SK-N-SH (cell line): ENCODE measurements at regions not wholly inside any gene's neighbourhood (a gene's known extent, or its start where the extent isn't known, plus 50 kb on each side); places are given as distances from the start of the nearest gene placed in this dataset.

ENCODE experiments used
- CTCF ChIA-PET: fragments of 300-600, 350-600 bp; formaldehyde crosslinking; extraction: SDS; loops from one replicate; lab custom pipeline; 2021; lab: Yijun Ruan, JAX
- POLR2A ChIA-PET: fragments of 350-600 bp; sonication (Branson Sonifier 250); formaldehyde crosslinking; extraction: SDS; loops from one replicate; lab custom pipeline; 2020; ENCODE audit warnings: antibody characterized with exemption, inconsistent platforms; lab: Yijun Ruan, JAX
- DNase-seq: peaks from one replicate; pipeline ENCODE4 v3.0.0; 2012
- H2AFZ ChIP-seq: fragments of 200-600 bp; sonication (generic); 2 replicates; pipeline ENCODE4 v1.8.1; 2016; ENCODE audit warnings: antibody characterized with exemption, mild to moderate bottlenecking, low read depth
- H3F3A ChIP-seq: fragments of 200-600 bp; sonication (generic); replicated peaks from 2 replicates; pipeline ENCODE3; 2016; ENCODE audit warnings: antibody characterized with exemption, mild to moderate bottlenecking; ENCODE audit not compliant: insufficient read depth
- H3K27ac ChIP-seq, 2 experiments: fragments of 200-500 bp in 1 of 2; fragments of 200-600 bp in 1 of 2; sonication (Bioruptor generic) in 1 of 2; sonication (generic), shearing (Covaris generic) in 1 of 2; 2 replicates each; pipeline versions ENCODE4 v1.5.1 to v1.6.1; 2014 to 2016; ENCODE audit warnings: low read depth in 2 of 2, inconsistent platforms in 1 of 2, low read length in 1 of 2, mild to moderate bottlenecking in 1 of 2, mixed read lengths in 1 of 2
- H3K27me3 ChIP-seq: fragments of 200-600 bp; sonication (generic), shearing (Covaris generic); 2 replicates; pipeline ENCODE4 v1.6.1; 2016; ENCODE audit warnings: mixed run types; ENCODE audit not compliant: insufficient read depth
- H3K36me3 ChIP-seq, 2 experiments: fragments of 200-500 bp in 1 of 2; fragments of 200-600 bp in 1 of 2; sonication (Bioruptor generic) in 1 of 2; sonication (generic) in 1 of 2; replicated peaks in 1 of 2; 2 replicates each; pipeline versions ENCODE3 to v1.5.1; 2014 to 2016; ENCODE audit warnings: low read length in 1 of 2, mild to moderate bottlenecking in 1 of 2; ENCODE audit not compliant: insufficient read depth in 2 of 2, control insufficient read depth in 1 of 2
- H3K4me1 ChIP-seq, 2 experiments: fragments of 200-500 bp in 1 of 2; fragments of 200-600 bp in 1 of 2; sonication (Bioruptor generic) in 1 of 2; sonication (generic), shearing (Covaris generic) in 1 of 2; 2 replicates each; pipeline versions ENCODE4 v1.5.1 to v1.6.1; 2014 to 2016; ENCODE audit warnings: low read depth in 1 of 2, low read length in 1 of 2, mixed run types in 1 of 2; ENCODE audit not compliant: insufficient read depth in 2 of 2, control insufficient read depth in 1 of 2
- H3K4me2 ChIP-seq: fragments of 200-600 bp; sonication (generic), shearing (Covaris generic); 2 replicates; pipeline ENCODE4 v1.6.1; 2017; ENCODE audit warnings: mixed run types
- H3K4me3 ChIP-seq, 2 experiments: fragments of 200-500 bp in 1 of 2; fragments of 200-600 bp in 1 of 2; sonication (Bioruptor generic) in 1 of 2; sonication (generic), shearing (Covaris generic) in 1 of 2; 2 replicates each; pipeline versions ENCODE4 v1.5.1 to v1.8.1; 2014 to 2016; ENCODE audit warnings: low read depth in 2 of 2, inconsistent platforms in 1 of 2, low read length in 1 of 2, mild to moderate bottlenecking in 1 of 2, mixed read lengths in 1 of 2, moderate library complexity in 1 of 2
- H3K79me2 ChIP-seq: fragments of 200-600 bp; sonication (generic); 2 replicates; pipeline ENCODE4 v1.8.1; 2017; ENCODE audit warnings: mild to moderate bottlenecking; ENCODE audit not compliant: insufficient read depth
- H3K9ac ChIP-seq: fragments of 200-600 bp; sonication (generic); 2 replicates; pipeline ENCODE4 v1.6.1; 2017; ENCODE audit warnings: mixed run types
- H3K9me2 ChIP-seq: fragments of 200-600 bp; sonication (generic); 2 replicates; pipeline ENCODE4 v1.6.1; 2017; ENCODE audit warnings: mixed run types
- H3K9me3 ChIP-seq: fragments of 200-600 bp; sonication (generic); 2 replicates; pipeline ENCODE4 v1.6.1; 2017; ENCODE audit warnings: mixed run types, mild to moderate bottlenecking, moderate library complexity
- H4K20me1 ChIP-seq: fragments of 200-600 bp; sonication (generic); 2 replicates; pipeline ENCODE4 v1.6.1; 2017; ENCODE audit warnings: mild to moderate bottlenecking, mixed run types; ENCODE audit not compliant: insufficient read depth
- EP300 ChIP-seq, 2 experiments: IDR thresholded peaks; 2 replicates each; pipeline versions ENCODE4 v1.4.0 to v1.6.1; 2012; ENCODE audit warnings: borderline replicate concordance in 1 of 2, low read depth in 1 of 2, low read length in 1 of 2
- FOXJ3 ChIP-seq: sonication (generic); formaldehyde crosslinking; IDR thresholded peaks from 2 replicates; pipeline ENCODE4 v1.5.1; 2020; ENCODE audit warnings: mild to moderate bottlenecking, missing genetic modification reagents
- GABPA ChIP-seq: IDR thresholded peaks from 2 replicates; pipeline ENCODE4 v1.4.0; 2012; ENCODE audit warnings: low read depth, mild to moderate bottlenecking
- GATA2 ChIP-seq: sonication (generic); formaldehyde crosslinking; IDR thresholded peaks from 2 replicates; pipeline ENCODE4 v1.5.0; 2020; ENCODE audit warnings: mild to moderate bottlenecking, missing genetic modification reagents
- JUND ChIP-seq: IDR thresholded peaks from 2 replicates; pipeline ENCODE4 v1.4.0; 2012
- MAX ChIP-seq: IDR thresholded peaks from 2 replicates; pipeline ENCODE4 v1.4.0; 2012; ENCODE audit warnings: low read depth
- NFIC ChIP-seq: IDR thresholded peaks from 2 replicates; pipeline ENCODE4 v1.4.0; 2012; ENCODE audit warnings: borderline replicate concordance
- NRF1 ChIP-seq: IDR thresholded peaks from 2 replicates; pipeline ENCODE4 v1.6.1; 2012; ENCODE audit warnings: low read depth, mild to moderate bottlenecking, low read length
- POLR2AphosphoS5 ChIP-seq: IDR thresholded peaks from 2 replicates; pipeline ENCODE4 v1.6.1; 2012; ENCODE audit warnings: low read depth, low read length
- RAD21 ChIP-seq: IDR thresholded peaks from 2 replicates; pipeline ENCODE4 v1.6.1; 2012; ENCODE audit warnings: mild to moderate bottlenecking, low read length
- REST ChIP-seq: IDR thresholded peaks from 2 replicates; pipeline ENCODE4 v1.6.1; 2012; ENCODE audit warnings: mild to moderate bottlenecking, low read depth, low read length, moderate library complexity
- RFX5 ChIP-seq: IDR thresholded peaks from 2 replicates; pipeline ENCODE4 v1.6.1; 2012; ENCODE audit warnings: mild to moderate bottlenecking, improper control_type of control experiment, low read length
- RXRA ChIP-seq: IDR thresholded peaks from 2 replicates; pipeline ENCODE4 v1.4.0; 2012; ENCODE audit warnings: low read depth, mild to moderate bottlenecking, borderline replicate concordance
- TEAD4 ChIP-seq: IDR thresholded peaks from 2 replicates; pipeline ENCODE4 v1.4.0; 2012; ENCODE audit warnings: mild to moderate bottlenecking, borderline replicate concordance; ENCODE audit not compliant: insufficient read depth
- WGBS: methylation state at CpG from one replicate; pipeline ENCODE4 v1.1.6; 2017; ENCODE audit warnings: low lambda C conversion rate; 5-methylcytosine and 5-hydroxymethylcytosine counted together
- TF ChIP-seq, protein P1 (sequence below): fragments of 200-600 bp; sonication (generic); IDR thresholded peaks from 2 replicates; pipeline ENCODE4 v1.6.1; 2017; ENCODE audit warnings: antibody characterized with exemption, mild to moderate bottlenecking, moderate library complexity
- TF ChIP-seq, protein P2 (sequence below): IDR thresholded peaks from 2 replicates; pipeline ENCODE4 v1.4.0; 2012; ENCODE audit warnings: low read depth, borderline replicate concordance
- TF ChIP-seq, protein P3 (sequence below): IDR thresholded peaks from 2 replicates; pipeline ENCODE4; 2012
- TF ChIP-seq, protein P4 (sequence below): fragments of 150-350 bp; IDR thresholded peaks from 2 replicates; pipeline ENCODE4 v1.6.1; 2016; ENCODE audit warnings: mild to moderate bottlenecking, low read depth, low read length

DNA sequence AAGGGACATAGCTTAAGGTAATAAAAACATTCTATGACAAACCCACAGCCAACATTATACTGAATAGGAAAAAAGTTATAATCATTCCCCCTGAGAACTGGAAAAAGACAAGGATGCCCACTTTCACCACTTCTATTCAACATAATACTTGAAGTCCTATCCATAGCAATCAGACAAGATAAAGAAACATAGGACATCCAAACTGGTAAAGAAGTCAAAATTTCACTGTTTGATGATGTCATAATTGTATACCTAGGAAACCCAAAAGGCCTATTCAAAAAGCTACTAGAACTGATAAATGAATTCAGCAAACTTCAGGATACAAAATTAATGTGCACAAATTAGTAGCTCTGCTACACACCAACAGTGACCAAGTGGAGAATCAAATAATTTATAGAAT is 1590.0 kb upstream of the PCDH20 start (continued):
- TF ChIP-seq, protein P1, sequence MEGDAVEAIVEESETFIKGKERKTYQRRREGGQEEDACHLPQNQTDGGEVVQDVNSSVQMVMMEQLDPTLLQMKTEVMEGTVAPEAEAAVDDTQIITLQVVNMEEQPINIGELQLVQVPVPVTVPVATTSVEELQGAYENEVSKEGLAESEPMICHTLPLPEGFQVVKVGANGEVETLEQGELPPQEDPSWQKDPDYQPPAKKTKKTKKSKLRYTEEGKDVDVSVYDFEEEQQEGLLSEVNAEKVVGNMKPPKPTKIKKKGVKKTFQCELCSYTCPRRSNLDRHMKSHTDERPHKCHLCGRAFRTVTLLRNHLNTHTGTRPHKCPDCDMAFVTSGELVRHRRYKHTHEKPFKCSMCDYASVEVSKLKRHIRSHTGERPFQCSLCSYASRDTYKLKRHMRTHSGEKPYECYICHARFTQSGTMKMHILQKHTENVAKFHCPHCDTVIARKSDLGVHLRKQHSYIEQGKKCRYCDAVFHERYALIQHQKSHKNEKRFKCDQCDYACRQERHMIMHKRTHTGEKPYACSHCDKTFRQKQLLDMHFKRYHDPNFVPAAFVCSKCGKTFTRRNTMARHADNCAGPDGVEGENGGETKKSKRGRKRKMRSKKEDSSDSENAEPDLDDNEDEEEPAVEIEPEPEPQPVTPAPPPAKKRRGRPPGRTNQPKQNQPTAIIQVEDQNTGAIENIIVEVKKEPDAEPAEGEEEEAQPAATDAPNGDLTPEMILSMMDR = no peak
- no peak for TF ChIP-seq NRF1
- no peak for TF ChIP-seq NFIC
- TF ChIP-seq POLR2AphosphoS5 = no peak
- no peak for TF ChIP-seq TEAD4
- TF ChIP-seq, all 33 proteins: peak for 0

GRCh38 chr13:62997696-62998095 is 1582.0 kb upstream of the PCDH20 start:
- no peaks in the 10 kb centered on the region for H3K79me2 ChIP-seq
- H3K9me2 ChIP-seq = no peaks in the 10 kb centered on the region
- no peaks in the 10 kb centered on the region for H3K27me3 ChIP-seq
- ChIA-PET CTCF (no interaction called here), POLR2A (no interaction called here)
- H3K9me3 ChIP-seq = no peaks in the 10 kb centered on the region
- no peak for DNase-seq
- no peaks in the 10 kb centered on the region for H3F3A ChIP-seq
- H4K20me1 ChIP-seq = no peaks in the 10 kb centered on the region
- H3K4me1 ChIP-seq = no peaks in the 10 kb centered on the region
- TF ChIP-seq GABPA (no peak), JUND (no peak), NFIC (no peak), TEAD4 (no peak), RAD21 (no peak), EP300 (IDR thresholded peaks at IDR 0.05; ENCODE audit: borderline replicate concordance in 1 of 2, low read depth in 1 of 2, low read length in 1 of 2) (no peak), MAX (no peak)
- TF ChIP-seq, protein P2, sequence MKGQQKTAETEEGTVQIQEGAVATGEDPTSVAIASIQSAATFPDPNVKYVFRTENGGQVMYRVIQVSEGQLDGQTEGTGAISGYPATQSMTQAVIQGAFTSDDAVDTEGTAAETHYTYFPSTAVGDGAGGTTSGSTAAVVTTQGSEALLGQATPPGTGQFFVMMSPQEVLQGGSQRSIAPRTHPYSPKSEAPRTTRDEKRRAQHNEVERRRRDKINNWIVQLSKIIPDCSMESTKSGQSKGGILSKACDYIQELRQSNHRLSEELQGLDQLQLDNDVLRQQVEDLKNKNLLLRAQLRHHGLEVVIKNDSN = no peak
- TF ChIP-seq, protein P3, sequence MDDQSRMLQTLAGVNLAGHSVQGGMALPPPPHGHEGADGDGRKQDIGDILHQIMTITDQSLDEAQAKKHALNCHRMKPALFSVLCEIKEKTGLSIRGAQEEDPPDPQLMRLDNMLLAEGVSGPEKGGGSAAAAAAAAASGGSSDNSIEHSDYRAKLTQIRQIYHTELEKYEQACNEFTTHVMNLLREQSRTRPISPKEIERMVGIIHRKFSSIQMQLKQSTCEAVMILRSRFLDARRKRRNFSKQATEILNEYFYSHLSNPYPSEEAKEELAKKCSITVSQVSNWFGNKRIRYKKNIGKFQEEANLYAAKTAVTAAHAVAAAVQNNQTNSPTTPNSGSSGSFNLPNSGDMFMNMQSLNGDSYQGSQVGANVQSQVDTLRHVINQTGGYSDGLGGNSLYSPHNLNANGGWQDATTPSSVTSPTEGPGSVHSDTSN = no peak
- no peak overlapping the region for H3K4me2 ChIP-seq
- no peak overlapping the region for H3K27ac ChIP-seq
- H2AFZ ChIP-seq = no peak overlapping the region
- WGBS = 86% methylated on average over 1 of the region's 1 CpG
- H3K36me3 ChIP-seq = no peaks in the 10 kb centered on the region
- no peak overlapping the region for H3K9ac ChIP-seq
- H3K4me3 ChIP-seq = no peak overlapping the region

DNA sequence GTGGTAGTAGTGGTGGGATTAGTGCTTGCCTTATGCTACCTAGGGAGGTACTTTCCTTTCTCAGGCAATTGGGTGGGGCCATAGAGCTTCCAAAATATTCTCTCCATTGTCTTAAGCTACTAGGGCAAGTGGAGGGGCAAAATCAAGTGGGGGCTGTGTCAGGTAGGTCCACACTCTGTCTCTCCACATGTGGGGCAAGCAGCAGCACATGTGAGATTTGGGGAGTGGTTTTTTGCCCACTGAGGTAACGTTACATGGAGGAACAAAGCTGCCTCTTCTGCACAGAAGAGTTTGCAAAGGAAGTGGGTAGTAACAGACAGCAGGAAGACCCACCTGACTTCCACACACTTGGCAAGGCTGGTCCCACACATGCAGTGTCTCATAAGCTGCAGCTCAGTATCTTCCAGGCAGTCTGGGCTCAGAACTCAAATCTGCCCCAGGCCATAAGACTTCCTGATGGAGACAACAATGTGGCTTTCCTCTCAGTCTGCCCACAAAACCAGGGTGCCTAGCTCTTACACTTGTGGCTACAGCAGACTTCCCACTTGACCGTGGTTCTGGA is 1581.5 kb upstream of the PCDH20 start:
- H3K4me2 ChIP-seq = no peak overlapping the region
- 28% methylated on average over 2 of the region's 2 CpGs for WGBS
- no peaks in the 10 kb centered on the region for H3K4me1 ChIP-seq
- no peak for DNase-seq
- H4K20me1 ChIP-seq = no peaks in the 10 kb centered on the region
- H3K79me2 ChIP-seq = no peaks in the 10 kb centered on the region
- H3F3A ChIP-seq = no peaks in the 10 kb centered on the region
- no peak overlapping the region for H3K4me3 ChIP-seq
- CTCF ChIA-PET = no interaction called here
- H3K27ac ChIP-seq = no peak overlapping the region
- H3K27me3 ChIP-seq = no peaks in the 10 kb centered on the region
- no peaks in the 10 kb centered on the region for H3K9me3 ChIP-seq
- H3K9me2 ChIP-seq = no peaks in the 10 kb centered on the region
- no peak overlapping the region for H3K9ac ChIP-seq
- H3K36me3 ChIP-seq = no peaks in the 10 kb centered on the region
- POLR2A ChIA-PET = no interaction called here
- no peak overlapping the region for H2AFZ ChIP-seq
- TF ChIP-seq, protein P4, sequence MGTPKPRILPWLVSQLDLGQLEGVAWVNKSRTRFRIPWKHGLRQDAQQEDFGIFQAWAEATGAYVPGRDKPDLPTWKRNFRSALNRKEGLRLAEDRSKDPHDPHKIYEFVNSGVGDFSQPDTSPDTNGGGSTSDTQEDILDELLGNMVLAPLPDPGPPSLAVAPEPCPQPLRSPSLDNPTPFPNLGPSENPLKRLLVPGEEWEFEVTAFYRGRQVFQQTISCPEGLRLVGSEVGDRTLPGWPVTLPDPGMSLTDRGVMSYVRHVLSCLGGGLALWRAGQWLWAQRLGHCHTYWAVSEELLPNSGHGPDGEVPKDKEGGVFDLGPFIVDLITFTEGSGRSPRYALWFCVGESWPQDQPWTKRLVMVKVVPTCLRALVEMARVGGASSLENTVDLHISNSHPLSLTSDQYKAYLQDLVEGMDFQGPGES = no peak
- TF ChIP-seq FOXJ3 (no peak), GATA2 (no peak), RXRA (no peak), POLR2AphosphoS5 (no peak), RFX5 (no peak), REST (no peak)
